Heart left ventricle (tissue), 16 donors: ENCODE measurements at regions not wholly inside any gene's neighbourhood (a gene's known extent, or its start where the extent isn't known, plus 50 kb on each side); places are given as distances from the start of the nearest gene placed in this dataset.

ENCODE experiments used
- ATAC-seq, 4 donors: fragments of 200-7000 bp; cut with Tn5 transposase; one replicate each; pipeline ENCODE4 v1.9.1; 2020 to 2022; ENCODE audit warnings: moderate library complexity in 4 of 4, mild to moderate bottlenecking in 3 of 4, moderate number of reproducible peaks in 1 of 4
- DNase-seq, 5 donors: peaks; one replicate each; pipeline ENCODE4 v3.0.0-alpha.2; 2020
- H3K27ac ChIP-seq, 12 donors: fragments of 200-600 bp; sonication (generic) in 4 of 12; one replicate each; pipeline versions ENCODE4 v1.5.0 to v1.8.0; 2016 to 2022; ENCODE audit warnings: mild to moderate bottlenecking in 2 of 12
- H3K27me3 ChIP-seq, 9 donors: fragments of 200-600 bp; sonication (generic) in 2 of 9; one replicate each; pipeline versions ENCODE4 v1.5.1 to v1.8.0; 2016 to 2022; ENCODE audit warnings: mild to moderate bottlenecking in 3 of 9
- H3K36me3 ChIP-seq, 9 donors: fragments of 200-600 bp; sonication (generic) in 2 of 9; one replicate each; pipeline versions ENCODE4 v1.5.0 to v1.8.0; 2018 to 2022; ENCODE audit warnings: mild to moderate bottlenecking in 2 of 9
- H3K4me1 ChIP-seq, 12 donors: fragments of 200-600 bp; sonication (generic) in 4 of 12; one replicate each; pipeline versions ENCODE4 v1.5.0 to v1.8.0; 2016 to 2022; ENCODE audit warnings: mild to moderate bottlenecking in 3 of 12
- H3K4me3 ChIP-seq, 12 donors: fragments of 200-600 bp; sonication (generic) in 4 of 12; one replicate each; pipeline versions ENCODE4 v1.5.0 to v1.8.0; 2017 to 2022; ENCODE audit warnings: mild to moderate bottlenecking in 9 of 12, moderate library complexity in 4 of 12
- H3K9me3 ChIP-seq, 12 donors: fragments of 200-600 bp; sonication (generic) in 4 of 12; one replicate each; pipeline versions ENCODE4 v1.5.0 to v1.8.0; 2016 to 2022; ENCODE audit warnings: mild to moderate bottlenecking in 1 of 12
- POLR2A ChIP-seq, 2 donors: fragments of 450-650 bp; IDR thresholded peaks; one replicate each; pipeline ENCODE4 v1.6.1; 2017; ENCODE audit warnings: antibody characterized with exemption in 2 of 2, mild to moderate bottlenecking in 2 of 2, moderate library complexity in 2 of 2
- WGBS, 4 donors: extraction: QIAGEN DNeasy Blood & Tissue Kit in 2 of 4; methylation state at CpG; one replicate each; pipeline versions ENCODE4 v1.1.5 to v1.1.7; 2013 to 2018; 5-methylcytosine and 5-hydroxymethylcytosine counted together
- intact Hi-C, 10 donors: fragments of 100-400 bp; cut with DNase I; formaldehyde crosslinking; loops; one replicate each; pipeline versions ENCODE4 v1.11.1 to v1.14.2; 2022
- TF ChIP-seq, protein P1 (sequence below), 12 donors: fragments of 200-600 bp; sonication (generic) in 4 of 12; IDR thresholded peaks; one replicate each; pipeline versions ENCODE4 v1.5.0 to v1.8.0; 2018 to 2022; ENCODE audit warnings: antibody characterized with exemption in 12 of 12, mild to moderate bottlenecking in 5 of 12
- donor health status: ischemic (EF 13 %, LVEDD 7.1; RV severe dilation, severe dysfunction).
- donor health status: healthy with polysubstance abuse.
- donor health status: DM: no; HTN: yes; CAD: no.
- donor health status: DM: no; HTN: no; CAD: no.
- donor health status: ischemic (EF 25% LVEDD 6.9; RV normal size, moderate dysfunction).
- donor health status: ischemic (EF 25% LVEDD 5.7; RV mildly dilated, moderate dysfunction).
- donor health status: healthy.
- donor health status: DM: yes; HTN: yes; CAD: no.
- donor health status: ischemic (EF 35%, LVEDD 5.7; RV mildly dilated, moderate dysfunction).
- donor health status: nonischemic (EF 11% LVEDD 7.7; RV severe dilation, severe dysfunction).
- donor health status: DM: yes; HTN: yes; CAD: no.
- donor health status: PGD.
- donor health status: ischemic (EF 29% LVEDD 5.4; RV normal size, mild dysfunction).
- donor health status: nonischemic (EF 23%, LVEDD 6.1; RV moderate dilation, normal function).

GRCh38 chr2:51335087-51336058 lies 303.4 kb upstream of the NRXN1 start:
- no peak overlapping the region for H3K27ac ChIP-seq
- no peaks in the 10 kb centered on the region for H3K36me3 ChIP-seq
- TF ChIP-seq POLR2A (IDR thresholded peaks at IDR 0.05): no peak
- TF ChIP-seq, protein P1, sequence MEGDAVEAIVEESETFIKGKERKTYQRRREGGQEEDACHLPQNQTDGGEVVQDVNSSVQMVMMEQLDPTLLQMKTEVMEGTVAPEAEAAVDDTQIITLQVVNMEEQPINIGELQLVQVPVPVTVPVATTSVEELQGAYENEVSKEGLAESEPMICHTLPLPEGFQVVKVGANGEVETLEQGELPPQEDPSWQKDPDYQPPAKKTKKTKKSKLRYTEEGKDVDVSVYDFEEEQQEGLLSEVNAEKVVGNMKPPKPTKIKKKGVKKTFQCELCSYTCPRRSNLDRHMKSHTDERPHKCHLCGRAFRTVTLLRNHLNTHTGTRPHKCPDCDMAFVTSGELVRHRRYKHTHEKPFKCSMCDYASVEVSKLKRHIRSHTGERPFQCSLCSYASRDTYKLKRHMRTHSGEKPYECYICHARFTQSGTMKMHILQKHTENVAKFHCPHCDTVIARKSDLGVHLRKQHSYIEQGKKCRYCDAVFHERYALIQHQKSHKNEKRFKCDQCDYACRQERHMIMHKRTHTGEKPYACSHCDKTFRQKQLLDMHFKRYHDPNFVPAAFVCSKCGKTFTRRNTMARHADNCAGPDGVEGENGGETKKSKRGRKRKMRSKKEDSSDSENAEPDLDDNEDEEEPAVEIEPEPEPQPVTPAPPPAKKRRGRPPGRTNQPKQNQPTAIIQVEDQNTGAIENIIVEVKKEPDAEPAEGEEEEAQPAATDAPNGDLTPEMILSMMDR (IDR thresholded peaks at IDR 0.05): no peak
- no peaks in the 10 kb centered on the region for H3K27me3 ChIP-seq
- ATAC-seq: no peak
- no peaks in the 10 kb centered on the region for H3K4me1 ChIP-seq
- no peak overlapping the region for H3K4me3 ChIP-seq
- WGBS, 4 donors: 59 to 65% (median 60%) methylated on average over 7 of the region's 7 CpGs
- intact Hi-C loops: no loop called here
- no peaks in the 10 kb centered on the region for H3K9me3 ChIP-seq
- no peak for DNase-seq

GRCh38 chr2:51329512-51329911 lies 297.6 kb upstream of the NRXN1 start:
- DNase-seq: no peak
- TF ChIP-seq, protein P1 (IDR thresholded peaks at IDR 0.05): no peak
- no peak for TF ChIP-seq POLR2A (IDR thresholded peaks at IDR 0.05)

GRCh38 chr2:51324051-51324450 lies 292.1 kb upstream of the NRXN1 start:
- Histone ChIP-seq H3K4me3 (no peak overlapping the region), H3K27ac (no peak overlapping the region), H3K27me3 (no peaks in the 10 kb centered on the region), H3K36me3 (no peaks in the 10 kb centered on the region), H3K4me1 (peaks cover 0 to 5% (median 0%) of the 10 kb centered on the region in 12 donors), H3K9me3 (peaks cover 0 to 3% (median 0%) of the 10 kb centered on the region in 12 donors)
- 61 to 69% (median 65%) methylated on average over 4 of the region's 4 CpGs for WGBS, 4 donors
- DNase-seq (no peak), ATAC-seq (no peak)
- TF ChIP-seq POLR2A (IDR thresholded peaks at IDR 0.05): no peak
- TF ChIP-seq, protein P1 (IDR thresholded peaks at IDR 0.05): no peak
- intact Hi-C loops: no loop called here

More at GRCh38 chr2:51329512-51329911, 297.6 kb upstream of the NRXN1 start:
- Histone ChIP-seq H3K4me1 (no peaks in the 10 kb centered on the region), H3K9me3 (no peaks in the 10 kb centered on the region), H3K4me3 (no peak overlapping the region), H3K27me3 (no peaks in the 10 kb centered on the region), H3K36me3 (no peaks in the 10 kb centered on the region), H3K27ac (no peak overlapping the region)
- no peak for ATAC-seq
- 62 to 80% (median 78%) methylated on average over 1 of the region's 1 CpG for WGBS, 4 donors
- intact Hi-C loops: no loop called here

DNA sequence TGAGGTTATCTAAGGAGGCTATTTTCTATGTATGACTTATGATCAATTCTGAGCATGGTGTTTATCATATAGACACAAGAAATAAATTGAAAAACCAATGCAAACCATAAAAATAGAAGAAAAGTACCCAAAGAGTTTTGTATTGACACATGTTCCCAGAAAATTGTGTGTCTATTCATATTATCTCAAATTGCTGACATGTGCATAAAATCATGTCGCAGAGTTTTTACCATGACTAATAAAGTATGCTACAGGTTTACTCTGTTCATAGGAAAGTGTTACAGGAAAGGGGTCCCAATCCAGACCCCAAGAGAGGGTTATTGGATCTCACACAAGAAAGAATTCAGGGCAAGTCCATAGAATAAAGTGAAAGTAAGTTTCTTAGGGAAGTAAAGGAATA lies 290.7 kb upstream of the NRXN1 start:
- 86 to 99% (median 96%) methylated on average over 1 of the region's 1 CpG for WGBS, 4 donors
- Histone ChIP-seq H3K27ac (no peak overlapping the region), H3K4me3 (no peak overlapping the region), H3K9me3 (peaks cover 0 to 12% (median 0%) of the 10 kb centered on the region in 12 donors), H3K36me3 (no peaks in the 10 kb centered on the region), H3K4me1 (peaks cover 0 to 5% (median 0%) of the 10 kb centered on the region in 12 donors), H3K27me3 (no peaks in the 10 kb centered on the region)
- no peak for DNase-seq
- no peak for ATAC-seq
- TF ChIP-seq, protein P1 (IDR thresholded peaks at IDR 0.05): no peak
- no peak for TF ChIP-seq POLR2A (IDR thresholded peaks at IDR 0.05)
- intact Hi-C loops: no loop called here
